GM21423 (cell line): ENCODE measurements at regions not wholly inside any gene's neighbourhood (a gene's known extent, or its start where the extent isn't known, plus 50 kb on each side); places are given as distances from the start of the nearest gene placed in this dataset.

Source experiments
- ATAC-seq: cut with Tn5 transposase; IDR thresholded peaks from one replicate; pipeline ENCODE4 v1.9.1; 2021; ENCODE audit warnings: mild to moderate bottlenecking, moderate library complexity; ENCODE audit not compliant: unreplicated experiment

DNA sequence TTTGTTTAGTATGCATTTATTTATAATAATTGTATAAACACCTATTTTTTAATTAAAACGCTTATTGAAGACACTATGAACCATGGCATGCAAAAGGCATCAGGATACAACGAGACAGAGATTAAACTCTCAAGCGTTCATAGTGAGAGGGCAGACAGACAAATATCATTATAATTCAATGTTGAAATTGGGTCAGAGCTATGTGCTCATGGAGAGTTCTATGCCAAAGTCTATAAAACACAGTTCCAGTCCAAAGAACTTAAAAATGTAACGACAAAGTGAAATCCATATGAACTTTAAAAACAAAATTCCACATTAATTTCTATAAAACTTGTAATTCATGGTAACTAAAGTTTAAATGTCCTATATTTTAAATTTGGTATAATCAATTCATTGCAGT, 724.0 kb downstream of the LTN1 start:
- no peak for ATAC-seq

DNA sequence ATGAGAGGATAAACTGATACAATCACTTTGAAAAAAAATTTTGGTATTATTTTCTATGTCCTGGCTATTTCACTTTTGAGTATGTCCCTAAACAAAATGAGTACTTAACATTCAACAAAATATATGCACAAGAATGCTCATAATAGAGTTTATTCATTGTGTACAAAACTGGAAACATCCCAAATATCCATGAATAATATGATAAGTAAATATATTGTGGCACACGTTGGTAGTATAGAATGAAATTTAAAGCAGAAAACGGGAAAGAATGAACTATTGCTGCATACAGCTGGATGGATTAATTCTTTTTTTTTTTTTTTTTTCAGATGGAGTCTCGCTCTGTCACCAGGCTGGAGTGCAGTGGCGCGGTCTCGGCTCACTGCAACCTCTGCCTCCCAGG, 725.2 kb downstream of the LTN1 start:
- no peak for ATAC-seq

- no peak for ATAC-seq
Observed at GRCh38 chr21:28266061-28266460, 726.6 kb downstream of the LTN1 start.

- no peak for ATAC-seq
Observed at GRCh38 chr21:28263974-28264373, 728.7 kb downstream of the LTN1 start.

DNA sequence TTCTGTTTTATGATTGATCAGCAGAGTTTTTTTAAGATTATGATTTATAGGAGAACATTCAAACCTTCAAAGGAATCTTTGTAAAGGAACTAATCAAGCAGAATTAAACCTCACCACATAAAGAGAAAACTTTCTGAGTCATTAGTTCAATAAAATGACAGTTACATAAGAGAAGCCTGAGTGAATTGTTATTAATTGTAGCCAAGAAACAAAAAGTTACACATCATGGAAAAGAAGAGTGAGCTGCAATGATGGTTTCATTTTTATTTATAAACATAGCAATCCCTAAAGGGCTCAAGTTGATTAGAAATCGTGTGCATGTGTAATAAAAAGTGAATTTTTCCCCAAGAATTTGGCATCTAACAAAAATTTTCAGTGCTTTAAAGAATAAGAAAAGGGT, 731.4 kb downstream of the LTN1 start:
- ATAC-seq = no peak

GRCh38 chr21:28257276-28257675, 735.4 kb downstream of the LTN1 start:
- no peak for ATAC-seq

GRCh38 chr21:28256837-28257236, 735.8 kb downstream of the LTN1 start:
- ATAC-seq = no peak

- ATAC-seq = no peak
Observed at GRCh38 chr21:28256420-28256831, 736.3 kb downstream of the LTN1 start.

DNA sequence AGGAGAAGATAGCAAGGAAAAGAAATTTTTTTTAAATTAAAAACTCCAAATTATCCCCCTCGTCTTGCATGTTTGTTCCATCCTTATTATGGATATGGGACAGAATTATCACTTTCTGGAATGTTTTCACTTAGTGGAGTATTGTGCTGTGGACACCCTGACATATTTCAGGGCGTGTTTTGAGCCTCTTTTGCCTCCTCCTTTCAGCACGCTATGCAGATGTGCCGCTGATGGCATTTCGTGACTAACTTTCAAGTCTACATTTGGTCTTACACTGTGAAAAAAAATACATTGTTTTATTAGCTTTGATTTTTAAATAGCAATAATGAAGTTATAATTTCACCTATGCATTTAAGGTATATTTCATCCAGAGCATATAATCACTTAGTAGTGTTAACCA, 738.7 kb downstream of the LTN1 start:
- no peak for ATAC-seq

GRCh38 chr21:28253338-28253737, 739.3 kb downstream of the LTN1 start:
- ATAC-seq = no peak

DNA sequence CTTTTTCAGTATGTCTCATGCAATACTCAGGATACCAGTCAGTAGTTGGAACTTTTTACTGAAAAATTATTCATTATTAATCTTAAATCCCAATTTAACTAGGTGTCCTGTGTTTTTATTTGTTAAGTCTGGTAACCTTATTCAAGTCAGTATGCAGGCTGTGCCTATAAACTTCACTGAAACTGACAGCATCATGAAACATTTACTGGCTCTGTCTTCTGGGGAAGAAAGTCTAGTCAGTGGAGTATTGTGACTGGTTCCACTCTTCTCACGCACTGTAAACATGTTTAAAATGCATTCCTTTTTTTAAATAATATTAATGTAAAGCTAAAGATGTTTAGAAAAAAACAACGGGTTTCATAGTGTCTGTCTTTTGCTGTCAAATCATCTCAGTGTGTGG, 739.7 kb downstream of the LTN1 start:
- no peak for ATAC-seq

- no peak for ATAC-seq
Observed at GRCh38 chr21:28250946-28251345, 741.7 kb downstream of the LTN1 start.

- ATAC-seq = no peak
Observed at GRCh38 chr21:28247454-28248020, 745.1 kb downstream of the LTN1 start.

DNA sequence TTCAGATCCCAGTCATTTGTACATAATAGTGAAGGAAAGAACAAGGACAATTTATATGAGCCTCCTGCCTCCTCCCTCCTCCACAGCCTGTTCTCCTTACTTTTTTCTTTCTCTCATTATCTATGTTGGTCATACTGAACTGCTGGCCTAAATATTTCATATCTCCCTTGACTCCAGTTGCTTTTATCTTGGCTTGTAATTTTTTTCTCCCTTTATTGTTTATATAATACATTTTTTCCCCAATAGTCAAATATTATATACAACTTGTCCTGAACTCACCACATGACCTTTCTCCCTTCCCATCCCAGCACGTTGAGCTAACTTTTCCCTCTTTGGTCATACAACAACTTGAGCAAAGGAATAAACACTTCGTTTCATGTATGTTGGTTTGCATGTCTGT, 752.1 kb downstream of the LTN1 start:
- no peak for ATAC-seq

DNA sequence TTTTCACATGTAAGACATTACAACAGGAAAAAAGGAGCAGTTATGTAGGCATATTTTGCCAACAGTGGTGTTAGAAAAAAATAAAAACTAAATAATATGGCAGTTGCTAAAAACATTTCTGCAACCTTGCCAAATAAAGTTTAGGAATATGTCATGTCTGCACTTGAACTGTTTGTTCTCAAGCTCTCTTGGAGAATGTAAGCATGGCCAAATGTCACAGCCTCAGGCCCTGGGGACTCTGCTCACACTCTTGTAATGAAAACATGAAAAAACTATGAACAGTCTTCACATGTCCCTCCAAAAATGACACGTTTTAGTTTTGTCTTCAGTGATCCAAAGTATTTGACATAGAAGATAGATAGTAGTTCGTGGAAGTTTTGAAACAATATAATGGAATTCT, 753.3 kb downstream of the LTN1 start:
- no peak for ATAC-seq

DNA sequence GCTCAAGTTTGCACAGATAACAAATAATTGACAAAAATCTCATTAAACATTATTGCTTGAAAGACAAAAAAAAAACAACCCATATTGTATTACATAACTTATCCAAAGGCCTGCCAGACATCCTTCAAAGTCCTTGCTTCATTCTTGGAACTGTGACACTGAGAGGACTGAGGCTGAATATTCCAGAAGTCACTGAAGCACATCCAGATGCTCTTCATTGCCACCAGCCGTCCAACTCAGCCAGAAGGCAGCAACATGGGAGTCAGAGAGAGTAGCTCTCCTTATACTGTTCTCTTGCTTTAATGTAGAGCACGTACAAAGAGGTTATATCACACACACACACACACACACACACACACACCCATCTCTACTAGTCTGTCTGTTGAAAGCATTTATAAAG, 755.0 kb downstream of the LTN1 start:
- ATAC-seq = no peak

DNA sequence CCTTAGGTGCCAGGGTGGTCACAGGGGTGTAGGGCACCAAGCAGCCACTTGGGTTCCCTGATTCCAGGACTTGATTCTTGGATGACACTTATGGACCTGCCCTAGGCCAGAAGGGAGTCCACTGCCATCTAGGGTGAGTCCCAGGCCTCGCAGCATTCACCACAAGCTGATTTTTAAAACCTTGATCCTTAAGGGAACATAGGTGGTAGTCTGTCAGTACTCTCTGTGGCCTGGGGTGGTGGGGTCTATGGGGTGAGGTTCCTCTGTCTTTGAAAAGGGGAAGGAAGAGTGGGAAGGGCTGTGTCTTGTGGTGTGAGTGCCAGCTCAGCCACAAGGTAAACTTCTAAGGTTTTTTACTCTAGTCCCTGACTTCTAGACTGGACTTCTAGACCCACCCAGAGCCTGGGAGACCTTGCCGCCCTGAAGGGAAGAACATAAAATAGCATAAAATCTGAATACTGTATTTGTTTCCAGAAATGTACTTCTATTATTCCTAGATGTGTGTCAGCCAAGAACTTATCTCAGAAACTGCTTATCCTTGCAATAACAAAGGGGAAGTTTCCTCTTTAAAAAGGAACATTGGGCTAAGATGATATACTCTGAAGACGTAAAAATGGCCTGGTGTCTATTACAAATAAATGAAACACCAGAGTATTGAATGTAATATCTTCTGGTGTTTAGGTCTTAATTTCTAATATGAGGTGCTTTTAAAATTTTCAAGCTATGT, 757.3 kb downstream of the LTN1 start:
- ATAC-seq = no peak

DNA sequence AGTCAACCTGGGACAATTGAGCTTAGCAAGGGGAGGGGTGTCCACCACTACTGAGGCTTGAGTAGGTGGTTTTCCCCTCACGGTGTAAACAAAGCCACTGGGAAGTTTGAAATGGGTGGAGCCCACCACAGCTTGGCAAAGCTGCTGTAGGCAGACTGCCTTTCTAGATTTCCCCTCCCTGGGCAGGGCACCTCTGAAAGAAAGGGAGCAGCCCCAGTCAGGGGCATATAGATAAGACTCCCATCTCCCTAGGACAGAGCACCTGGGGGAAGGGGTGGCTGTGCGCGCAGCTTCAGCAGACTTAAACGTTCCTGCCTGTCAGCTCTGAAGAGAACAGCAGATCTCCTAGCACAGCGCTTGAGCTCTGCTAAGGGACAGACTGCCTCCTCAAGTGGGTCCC, 758.4 kb downstream of the LTN1 start:
- no peak for ATAC-seq

DNA sequence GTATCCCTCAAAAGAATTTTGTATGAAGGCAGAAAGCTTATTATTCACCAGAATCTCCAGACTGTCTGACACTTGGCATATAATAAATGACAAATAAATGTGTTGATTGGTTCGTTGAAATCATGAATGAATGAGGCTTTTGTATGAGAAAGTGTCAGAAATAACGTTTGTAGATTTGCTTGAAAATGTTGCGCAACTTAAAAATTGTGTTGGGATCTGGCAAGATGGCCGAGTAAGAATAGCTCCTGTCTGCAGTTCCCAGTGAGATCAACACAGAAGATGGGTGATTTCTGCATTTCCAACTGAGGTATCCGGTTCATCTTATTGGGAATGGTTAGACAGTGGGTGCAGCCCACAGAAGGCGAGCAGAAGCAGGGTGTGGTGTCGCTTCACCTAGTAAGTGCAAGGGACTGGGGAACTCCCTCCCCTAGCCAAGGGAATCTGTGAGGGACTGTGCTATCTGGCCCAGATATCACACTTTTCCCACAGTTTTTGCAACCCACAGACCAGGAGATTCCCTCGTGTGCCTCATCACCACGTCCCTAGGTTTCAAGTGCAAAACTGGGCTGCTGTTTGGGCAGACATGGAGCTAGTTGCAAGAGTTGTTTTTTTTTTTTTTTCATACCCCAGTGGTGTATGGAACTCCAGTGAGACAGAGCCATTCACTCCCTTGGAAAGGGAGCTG, 759.0 kb downstream of the LTN1 start:
- no peak for ATAC-seq

GRCh38 chr21:28230559-28230958, 762.1 kb downstream of the LTN1 start:
- ATAC-seq = no peak

GRCh38 chr21:28229814-28230213, 762.9 kb downstream of the LTN1 start:
- no peak for ATAC-seq

DNA sequence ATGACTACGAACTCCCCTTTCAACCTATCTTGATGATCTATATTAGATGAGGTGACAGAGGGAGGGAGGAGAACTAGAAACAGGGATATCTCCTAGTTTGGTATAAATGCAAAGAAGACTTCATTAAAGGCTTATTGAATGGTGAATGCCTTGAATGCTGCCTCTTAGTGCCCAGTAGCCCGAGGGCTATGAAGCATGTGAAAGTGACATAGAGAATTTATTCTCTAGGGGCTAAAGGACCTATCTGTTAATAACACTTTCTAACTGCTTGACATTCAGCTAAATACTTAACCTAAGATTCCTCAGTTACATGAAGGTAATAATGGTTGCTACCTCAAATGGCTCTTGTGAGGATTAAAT, 764.1 kb downstream of the LTN1 start:
- ATAC-seq = no peak
